Loucy (cell line): ENCODE measurements at regions not wholly inside any gene's neighbourhood (a gene's known extent, or its start where the extent isn't known, plus 50 kb on each side); places are given as distances from the start of the nearest gene placed in this dataset.
A peak's percentile ranks its signal among the peaks of the same experiment; 100 is the strongest.

Experiments used
- EZH2phosphoT487 ChIP-seq: fragments of 200-600 bp; IDR thresholded peaks from 2 replicates; pipeline ENCODE4 v1.6.1; 2018; ENCODE audit warnings: antibody characterized with exemption, mild to moderate bottlenecking, moderate library complexity, borderline replicate concordance
- TF ChIP-seq, protein P1 (sequence below): fragments of 200-600 bp; sonication (generic); conservative IDR thresholded peaks from 2 replicates; pipeline ENCODE4 v1.5.1; 2014; ENCODE audit warnings: mild to moderate bottlenecking, antibody characterized with exemption, low read length

DNA sequence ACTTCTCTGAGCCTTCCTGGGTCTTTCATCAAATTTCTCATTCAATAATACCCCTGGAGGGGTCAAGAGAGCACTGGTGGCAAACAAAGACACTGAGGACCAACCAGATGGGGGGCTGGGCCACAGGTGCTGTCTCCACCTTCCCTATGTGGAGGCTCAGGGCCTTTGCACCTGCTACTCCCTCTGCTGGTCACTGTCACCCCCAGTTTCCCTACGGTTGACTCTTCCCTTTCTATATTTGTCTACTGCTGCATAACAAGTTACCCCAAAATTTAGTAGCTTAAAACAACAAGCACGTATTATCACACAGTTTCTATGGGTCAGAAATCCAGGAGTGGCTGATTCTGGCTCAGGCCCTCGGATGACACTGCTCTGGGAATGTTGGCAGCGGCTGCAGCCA lies 138.8 kb upstream of the RUNX3 start:
- TF ChIP-seq EZH2phosphoT487 = no peak
- TF ChIP-seq, protein P1, sequence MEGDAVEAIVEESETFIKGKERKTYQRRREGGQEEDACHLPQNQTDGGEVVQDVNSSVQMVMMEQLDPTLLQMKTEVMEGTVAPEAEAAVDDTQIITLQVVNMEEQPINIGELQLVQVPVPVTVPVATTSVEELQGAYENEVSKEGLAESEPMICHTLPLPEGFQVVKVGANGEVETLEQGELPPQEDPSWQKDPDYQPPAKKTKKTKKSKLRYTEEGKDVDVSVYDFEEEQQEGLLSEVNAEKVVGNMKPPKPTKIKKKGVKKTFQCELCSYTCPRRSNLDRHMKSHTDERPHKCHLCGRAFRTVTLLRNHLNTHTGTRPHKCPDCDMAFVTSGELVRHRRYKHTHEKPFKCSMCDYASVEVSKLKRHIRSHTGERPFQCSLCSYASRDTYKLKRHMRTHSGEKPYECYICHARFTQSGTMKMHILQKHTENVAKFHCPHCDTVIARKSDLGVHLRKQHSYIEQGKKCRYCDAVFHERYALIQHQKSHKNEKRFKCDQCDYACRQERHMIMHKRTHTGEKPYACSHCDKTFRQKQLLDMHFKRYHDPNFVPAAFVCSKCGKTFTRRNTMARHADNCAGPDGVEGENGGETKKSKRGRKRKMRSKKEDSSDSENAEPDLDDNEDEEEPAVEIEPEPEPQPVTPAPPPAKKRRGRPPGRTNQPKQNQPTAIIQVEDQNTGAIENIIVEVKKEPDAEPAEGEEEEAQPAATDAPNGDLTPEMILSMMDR = peak; percentile 52; the same call in 1 of the 2 replicates
